K562 (cell line): ENCODE measurements at regions not wholly inside any gene's neighbourhood (a gene's known extent, or its start where the extent isn't known, plus 50 kb on each side); places are given as distances from the start of the nearest gene placed in this dataset.
"Not testable (repeated sequence)": the region's sequence is repeated elsewhere in the genome, so short reads cannot be mapped to it uniquely, and the experiment has no call there.

Experiments used
- ELF4 ChIP-seq: fragments of 450-650 bp; formaldehyde crosslinking; IDR thresholded peaks from 2 replicates; pipeline ENCODE4 v1.4.0; 2022; ENCODE audit warnings: missing genetic modification characterization
- HNRNPK ChIP-seq: fragments of 200-400 bp; formaldehyde crosslinking; IDR thresholded peaks from one replicate; pipeline ENCODE4 v1.6.1; 2018; ENCODE audit warnings: mild to moderate bottlenecking, low read depth, low read length; ENCODE audit not compliant: poor library complexity, severe bottlenecking
- MAFF ChIP-seq: IDR thresholded peaks from 2 replicates; pipeline ENCODE4 v1.6.1; 2012; ENCODE audit warnings: low read length, improper control_type of control experiment
- MXI1 ChIP-seq: IDR thresholded peaks from 2 replicates; pipeline ENCODE4 v1.6.1; 2011; ENCODE audit warnings: low read depth, mild to moderate bottlenecking, improper control_type of control experiment, low read length
- NFE2L1 ChIP-seq: fragments of 450-650 bp; IDR thresholded peaks from 2 replicates; pipeline ENCODE4 v1.6.1; 2016; ENCODE audit warnings: missing genetic modification characterization, low read depth, mild to moderate bottlenecking, missing compliant biosample characterization, moderate library complexity, borderline replicate concordance
- PHB2 ChIP-seq: fragments of 450-650 bp; IDR thresholded peaks from 2 replicates; pipeline ENCODE4 v1.6.1; 2017; ENCODE audit warnings: low read depth
- PHTF2 ChIP-seq: fragments of 250-450 bp; sonication (Bioruptor Pico); IDR thresholded peaks from 2 replicates; pipeline ENCODE4 v1.5.0; 2021; ENCODE audit warnings: mild to moderate bottlenecking
- SNRNP70 ChIP-seq: fragments of 200-400 bp; formaldehyde crosslinking; optimal IDR thresholded peaks from 2 replicates; pipeline ENCODE3; 2017; ENCODE audit warnings: low read depth, low read length
- ZFX ChIP-seq: sonication (generic); formaldehyde crosslinking; IDR thresholded peaks from 2 replicates; pipeline ENCODE4 v1.8.0; 2022; ENCODE audit warnings: mild to moderate bottlenecking, missing genetic modification reagents, moderate library complexity
- TF ChIP-seq, protein P1 (sequence below), 3 experiments: IDR thresholded peaks in 2 of 3; conservative IDR thresholded peaks in 1 of 3; 2 replicates each; pipeline ENCODE4 v1.5.1; 2011 to 2012; ENCODE audit warnings: low read length in 3 of 3, mild to moderate bottlenecking in 3 of 3, control low read depth in 2 of 3, improper control_type of control experiment in 1 of 3, inconsistent platforms in 1 of 3, low read depth in 1 of 3, mixed read lengths in 1 of 3, moderate library complexity in 1 of 3; ENCODE audit not compliant: insufficient read depth in 2 of 3
- TF ChIP-seq, protein P2 (sequence below): fragments of 450-650 bp; IDR thresholded peaks from 2 replicates; pipeline ENCODE4 v1.6.1; 2016
- TF ChIP-seq, protein P3 (sequence below): sonication (generic); formaldehyde crosslinking; IDR thresholded peaks from 2 replicates; pipeline ENCODE4 v1.8.0; 2023; ENCODE audit warnings: mild to moderate bottlenecking, missing genetic modification reagents

DNA sequence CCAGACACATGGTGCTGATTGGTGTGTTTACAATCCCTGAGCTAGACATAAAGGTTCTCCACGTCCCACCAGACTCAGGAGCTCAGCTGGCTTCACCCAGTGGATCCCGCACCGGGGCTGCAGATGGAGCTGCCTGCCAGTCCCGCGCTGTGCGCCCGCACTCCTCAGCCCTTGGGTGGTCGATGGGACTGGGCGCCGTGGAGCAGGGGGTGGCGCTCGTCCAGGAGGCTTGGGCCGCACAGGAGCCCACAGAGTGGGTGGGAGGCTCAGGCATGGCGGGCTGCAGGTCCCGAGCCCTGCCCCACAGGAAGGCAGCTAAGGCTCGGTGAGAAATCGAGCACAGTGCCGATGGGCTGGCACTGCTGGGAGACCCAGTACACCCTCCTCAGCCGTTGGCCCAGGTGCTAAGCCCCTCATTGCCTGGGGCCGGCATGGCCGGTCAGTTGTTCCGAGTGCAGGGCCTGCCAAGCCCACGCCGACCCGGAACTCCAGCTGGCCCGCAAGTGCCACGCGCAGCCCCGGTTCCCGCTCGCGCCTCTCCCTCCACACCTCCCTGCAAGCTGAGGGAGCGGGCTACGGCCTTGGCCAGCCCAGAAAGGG lies 76.8 kb upstream of the ZNF98 start:
- TF ChIP-seq, protein P1, sequence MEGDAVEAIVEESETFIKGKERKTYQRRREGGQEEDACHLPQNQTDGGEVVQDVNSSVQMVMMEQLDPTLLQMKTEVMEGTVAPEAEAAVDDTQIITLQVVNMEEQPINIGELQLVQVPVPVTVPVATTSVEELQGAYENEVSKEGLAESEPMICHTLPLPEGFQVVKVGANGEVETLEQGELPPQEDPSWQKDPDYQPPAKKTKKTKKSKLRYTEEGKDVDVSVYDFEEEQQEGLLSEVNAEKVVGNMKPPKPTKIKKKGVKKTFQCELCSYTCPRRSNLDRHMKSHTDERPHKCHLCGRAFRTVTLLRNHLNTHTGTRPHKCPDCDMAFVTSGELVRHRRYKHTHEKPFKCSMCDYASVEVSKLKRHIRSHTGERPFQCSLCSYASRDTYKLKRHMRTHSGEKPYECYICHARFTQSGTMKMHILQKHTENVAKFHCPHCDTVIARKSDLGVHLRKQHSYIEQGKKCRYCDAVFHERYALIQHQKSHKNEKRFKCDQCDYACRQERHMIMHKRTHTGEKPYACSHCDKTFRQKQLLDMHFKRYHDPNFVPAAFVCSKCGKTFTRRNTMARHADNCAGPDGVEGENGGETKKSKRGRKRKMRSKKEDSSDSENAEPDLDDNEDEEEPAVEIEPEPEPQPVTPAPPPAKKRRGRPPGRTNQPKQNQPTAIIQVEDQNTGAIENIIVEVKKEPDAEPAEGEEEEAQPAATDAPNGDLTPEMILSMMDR (IDR thresholded peaks at IDR 0.05 in 2 of 3, conservative IDR thresholded peaks at IDR 0.05 in 1 of 3; ENCODE audit: insufficient read depth in 2 of 3, low read depth in 1 of 3, low read length in 3 of 3), result not testable (repeated sequence)
- TF ChIP-seq, protein P2, sequence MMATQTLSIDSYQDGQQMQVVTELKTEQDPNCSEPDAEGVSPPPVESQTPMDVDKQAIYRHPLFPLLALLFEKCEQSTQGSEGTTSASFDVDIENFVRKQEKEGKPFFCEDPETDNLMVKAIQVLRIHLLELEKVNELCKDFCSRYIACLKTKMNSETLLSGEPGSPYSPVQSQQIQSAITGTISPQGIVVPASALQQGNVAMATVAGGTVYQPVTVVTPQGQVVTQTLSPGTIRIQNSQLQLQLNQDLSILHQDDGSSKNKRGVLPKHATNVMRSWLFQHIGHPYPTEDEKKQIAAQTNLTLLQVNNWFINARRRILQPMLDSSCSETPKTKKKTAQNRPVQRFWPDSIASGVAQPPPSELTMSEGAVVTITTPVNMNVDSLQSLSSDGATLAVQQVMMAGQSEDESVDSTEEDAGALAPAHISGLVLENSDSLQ, result not testable (repeated sequence)
- not testable (repeated sequence) for TF ChIP-seq MXI1; SNRNP70; PHTF2 (CRISPR knock-in tag); HNRNPK; ELF4 (CRISPR knock-in tag); NFE2L1; MAFF; PHB2; ZFX (CRISPR knock-in tag)
- TF ChIP-seq, protein P3, sequence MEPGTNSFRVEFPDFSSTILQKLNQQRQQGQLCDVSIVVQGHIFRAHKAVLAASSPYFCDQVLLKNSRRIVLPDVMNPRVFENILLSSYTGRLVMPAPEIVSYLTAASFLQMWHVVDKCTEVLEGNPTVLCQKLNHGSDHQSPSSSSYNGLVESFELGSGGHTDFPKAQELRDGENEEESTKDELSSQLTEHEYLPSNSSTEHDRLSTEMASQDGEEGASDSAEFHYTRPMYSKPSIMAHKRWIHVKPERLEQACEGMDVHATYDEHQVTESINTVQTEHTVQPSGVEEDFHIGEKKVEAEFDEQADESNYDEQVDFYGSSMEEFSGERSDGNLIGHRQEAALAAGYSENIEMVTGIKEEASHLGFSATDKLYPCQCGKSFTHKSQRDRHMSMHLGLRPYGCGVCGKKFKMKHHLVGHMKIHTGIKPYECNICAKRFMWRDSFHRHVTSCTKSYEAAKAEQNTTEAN (CRISPR knock-in tag), result not testable (repeated sequence)
